ENCODE measurements at regions not wholly inside any gene's neighbourhood (a gene's known extent, or its start where the extent isn't known, plus 50 kb on each side); places are given as distances from the start of the nearest gene placed in this dataset.
A peak's percentile ranks its signal among the peaks of the same experiment; 100 is the strongest.

DNA sequence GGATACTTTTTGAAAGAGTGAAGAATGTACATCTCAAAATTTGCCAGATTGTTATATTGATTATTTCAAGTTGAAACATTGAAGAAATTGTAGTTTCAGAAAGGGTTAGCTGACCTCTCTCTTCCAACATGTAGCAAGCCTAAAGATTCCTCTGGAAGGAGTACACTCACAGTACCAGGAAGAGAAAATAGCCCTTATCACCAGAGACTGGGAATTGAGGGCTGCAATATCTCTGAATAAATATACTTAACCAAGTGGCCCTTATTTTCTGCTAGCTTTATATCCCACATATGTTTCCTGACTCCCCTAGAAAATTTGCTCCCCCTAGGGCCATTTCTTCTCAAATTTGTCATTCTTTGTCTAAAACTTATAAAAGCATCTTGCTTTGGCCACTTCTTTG, 332.2 kb downstream of the GASK1B start:
- no peak for DNase-seq

DNA sequence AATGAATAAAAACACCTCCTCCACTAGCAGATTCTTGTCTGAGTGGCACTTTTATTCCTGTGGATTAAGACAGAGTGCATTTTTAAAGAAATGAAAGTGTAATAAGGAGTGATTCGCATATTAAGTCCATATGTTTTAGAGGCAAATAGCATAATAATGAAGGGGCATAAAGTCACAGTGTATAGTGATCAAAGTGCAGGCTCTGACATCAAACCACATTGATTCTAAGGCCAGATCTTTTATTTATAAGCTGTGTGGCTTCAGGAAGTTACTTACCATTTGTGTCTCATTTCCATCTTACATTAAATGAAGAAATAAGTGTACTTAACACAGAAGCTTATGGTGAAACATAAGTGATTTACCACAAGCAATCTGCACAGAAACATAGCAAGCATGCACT, 332.8 kb downstream of the GASK1B start:
- DNase-seq = no peak

GRCh38 chr4:157838366-157838765, 334.5 kb downstream of the GASK1B start:
- DNase-seq = peak; percentile 71

DNA sequence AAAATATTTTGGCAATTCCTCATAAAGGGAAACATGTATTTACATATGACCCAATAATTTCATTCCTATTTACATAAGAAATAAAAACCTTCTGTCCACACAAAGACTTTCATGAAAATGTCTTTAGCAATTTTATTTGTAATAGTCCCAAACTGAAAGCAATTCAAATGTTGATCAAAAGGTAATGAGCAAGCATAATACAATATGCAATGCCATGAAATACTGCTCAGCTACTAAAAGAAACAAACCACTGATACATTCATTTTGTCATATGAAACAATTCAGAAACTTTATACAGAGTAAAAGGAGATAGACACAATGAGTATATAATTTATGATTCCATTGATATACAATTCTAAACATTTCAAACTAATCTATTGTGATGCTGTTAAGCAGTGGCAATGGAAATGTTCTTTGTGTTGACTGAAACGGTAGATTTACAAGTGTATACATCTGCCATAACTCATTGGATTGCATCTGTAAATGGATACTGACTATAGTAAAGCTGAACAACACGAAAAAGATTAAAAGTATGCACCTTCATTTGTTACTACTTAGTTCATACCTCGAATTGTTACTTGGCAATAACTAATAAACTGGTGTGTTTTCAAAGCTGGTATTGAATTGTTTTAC, 335.6 kb downstream of the GASK1B start:
- DNase-seq = no peak

DNA sequence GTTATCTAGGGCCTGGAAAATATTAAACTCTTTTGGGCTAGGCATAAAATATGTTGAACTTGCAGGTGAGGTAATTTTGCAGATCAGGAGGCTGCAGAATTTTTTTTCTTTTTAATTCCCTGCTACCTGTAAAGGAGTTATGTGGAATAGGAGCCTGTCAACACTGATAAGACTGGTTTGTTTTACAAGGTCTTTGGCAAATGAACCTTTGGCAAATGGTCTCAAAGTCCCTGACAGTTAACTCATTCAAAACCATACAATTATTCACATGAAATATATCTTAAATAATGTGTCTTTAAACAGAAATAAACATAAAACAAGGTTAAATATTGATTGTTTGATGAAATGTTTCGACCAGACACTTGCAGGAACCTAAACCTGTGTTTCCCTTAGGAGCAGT, 340.2 kb downstream of the GASK1B start:
- no peak for DNase-seq

DNA sequence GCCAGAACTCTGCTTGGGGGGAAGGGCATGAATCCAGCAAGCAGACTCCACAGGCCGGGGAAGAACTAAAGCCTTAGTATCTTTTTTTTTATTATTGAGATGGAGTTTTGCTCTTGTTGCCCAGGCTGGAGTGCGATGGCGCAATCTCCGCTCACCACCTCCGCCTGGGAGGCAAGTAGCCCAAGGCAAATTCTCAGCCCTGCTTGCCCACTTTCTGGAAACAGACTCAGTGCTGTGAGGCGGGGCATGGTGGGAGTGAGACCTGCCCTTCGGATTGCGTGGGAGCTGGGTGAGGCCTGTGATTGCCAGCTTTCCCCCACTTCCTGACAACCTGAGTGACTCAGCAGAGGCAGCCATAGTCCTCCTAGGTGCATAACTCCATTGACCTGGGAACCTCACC, 348.8 kb downstream of the GASK1B start:
- DNase-seq = peak; percentile 96

DNA sequence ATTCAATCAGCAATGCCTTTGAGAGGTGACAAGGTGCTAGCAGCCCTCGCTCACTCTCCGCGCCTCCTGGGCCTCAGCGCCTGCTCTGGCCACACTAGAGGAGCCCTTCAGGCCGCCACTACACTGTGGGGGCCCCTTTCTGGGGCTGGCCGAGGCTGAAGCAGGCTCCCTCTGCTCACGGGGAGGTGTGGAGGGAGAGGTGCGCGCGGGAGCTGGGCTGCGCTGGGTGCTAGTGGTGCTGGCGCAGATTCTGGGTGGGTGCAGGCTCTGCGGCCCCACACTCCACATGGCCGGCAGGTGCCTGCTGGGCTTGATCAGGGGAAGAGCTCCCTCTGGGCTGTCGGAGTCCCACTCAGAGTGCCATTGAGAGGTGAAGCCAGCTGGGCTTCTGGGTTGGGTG, 351.0 kb downstream of the GASK1B start:
- no peak for DNase-seq

- no peak for DNase-seq
Measured at GRCh38 chr4:157819693-157820464, 352.9 kb downstream of the GASK1B start.

GRCh38 chr4:157818946-157819692, 353.7 kb downstream of the GASK1B start:
- DNase-seq = no peak

DNA sequence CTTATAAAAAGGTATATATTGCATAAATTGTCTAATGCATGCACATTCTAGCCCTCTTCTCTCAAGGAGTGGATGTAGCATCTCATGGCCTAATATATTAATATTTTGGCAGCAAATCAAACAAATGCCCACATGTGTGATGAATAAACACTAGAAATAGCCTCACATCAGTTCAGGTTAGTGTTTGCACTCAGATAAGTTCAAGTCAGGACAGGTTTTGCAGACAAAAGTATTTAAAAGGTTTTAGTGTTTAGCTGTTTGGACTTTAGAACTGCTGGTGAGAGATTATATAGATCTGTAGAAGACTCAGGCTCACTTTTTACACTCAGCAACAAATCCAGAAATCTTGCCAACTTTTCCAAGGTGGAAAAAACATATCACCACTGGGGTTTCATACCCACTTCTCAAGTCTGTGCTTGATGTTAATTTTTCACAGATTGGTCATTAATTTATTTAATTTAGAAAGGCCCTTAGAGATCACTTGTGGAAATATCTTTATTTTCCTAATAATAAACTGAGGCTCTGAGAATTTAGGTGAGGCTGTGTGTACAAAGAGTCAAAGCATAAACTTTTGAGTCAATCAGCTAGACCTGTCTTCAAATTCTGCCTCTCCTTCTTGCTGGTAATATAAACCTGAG, 362.6 kb downstream of the GASK1B start:
- no peak for DNase-seq

DNA sequence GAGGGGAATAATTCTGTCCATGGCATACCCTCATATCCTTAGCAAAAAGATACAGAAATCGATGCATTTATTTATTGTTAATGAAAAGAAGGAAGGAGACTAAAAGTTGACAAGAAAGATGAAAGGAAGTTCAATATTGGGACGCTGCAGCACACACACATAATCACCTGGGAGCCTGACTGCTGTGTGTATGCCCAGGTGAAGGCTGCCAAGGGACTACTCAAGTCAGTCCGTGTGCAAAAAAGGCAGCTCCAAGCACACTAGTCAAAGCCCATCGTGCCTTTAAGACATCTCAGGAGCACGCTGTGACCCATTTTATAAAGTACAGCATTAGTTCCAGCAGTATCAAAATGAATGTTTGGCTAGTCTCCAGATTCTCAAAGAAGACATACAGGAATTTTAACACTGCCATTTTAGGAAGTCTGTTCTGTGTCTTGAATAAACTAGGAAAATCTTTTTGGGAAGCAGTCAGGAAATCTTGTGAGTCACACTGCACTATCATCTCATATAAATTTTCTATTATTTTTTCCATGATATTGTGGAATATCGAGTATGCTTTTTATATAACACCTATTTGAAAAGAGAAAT, 363.9 kb downstream of the GASK1B start:
- DNase-seq = no peak

GRCh38 chr4:157806184-157806583, 366.6 kb downstream of the GASK1B start:
- no peak for DNase-seq

- DNase-seq = no peak
Measured at GRCh38 chr4:157804986-157805385, 367.8 kb downstream of the GASK1B start.

- DNase-seq = peak; percentile 9
Measured at GRCh38 chr4:157803845-157804521, 368.8 kb downstream of the GASK1B start.

- DNase-seq = no peak
Measured at GRCh38 chr4:157803421-157803820, 369.4 kb downstream of the GASK1B start.

DNA sequence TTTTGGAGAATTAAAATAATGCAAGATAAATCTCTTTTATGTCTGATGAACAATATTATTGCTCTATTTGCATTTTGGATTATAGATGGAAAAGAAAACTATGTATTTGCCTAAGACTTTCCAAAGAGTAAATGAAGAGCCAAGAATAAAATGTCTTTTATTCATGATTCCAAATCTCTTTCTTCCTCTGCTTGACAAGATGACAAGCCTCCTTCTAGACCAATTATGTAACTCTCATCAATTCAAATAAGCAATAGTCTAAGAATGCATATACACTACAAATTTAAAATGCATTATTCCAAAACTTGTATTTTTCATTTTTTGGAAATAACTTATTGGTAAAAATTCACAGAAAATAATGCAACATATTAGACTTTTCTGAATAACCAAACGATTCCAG, 377.3 kb downstream of the GASK1B start:
- no peak for DNase-seq

DNA sequence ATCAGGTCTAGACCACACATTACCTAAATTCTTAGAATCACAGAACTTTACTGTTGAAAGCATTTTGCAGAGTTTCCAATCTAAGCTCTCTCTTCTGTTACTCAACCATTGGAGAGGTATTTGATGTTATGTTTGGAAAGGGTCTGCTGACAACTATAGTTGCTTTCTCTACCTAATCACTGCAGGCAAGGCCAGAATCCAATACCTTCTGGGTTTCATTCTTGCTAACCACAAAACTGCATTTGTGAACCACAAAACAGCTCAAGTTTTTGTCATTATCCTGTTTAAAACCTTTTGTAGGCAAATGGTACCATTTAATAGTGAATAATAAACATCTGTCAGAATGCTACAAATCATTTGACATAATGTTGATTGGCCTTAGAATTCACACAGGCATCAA, 380.1 kb downstream of the GASK1B start:
- no peak for DNase-seq

GRCh38 chr4:157791236-157791635, 381.6 kb downstream of the GASK1B start:
- DNase-seq = no peak

- DNase-seq = no peak
Measured at GRCh38 chr4:157787618-157788017, 385.2 kb downstream of the GASK1B start.

GRCh38 chr4:157781361-157781760, 391.5 kb downstream of the GASK1B start:
- DNase-seq = no peak

- DNase-seq = no peak
Measured at GRCh38 chr4:157779081-157779480, 393.7 kb downstream of the GASK1B start.

DNA sequence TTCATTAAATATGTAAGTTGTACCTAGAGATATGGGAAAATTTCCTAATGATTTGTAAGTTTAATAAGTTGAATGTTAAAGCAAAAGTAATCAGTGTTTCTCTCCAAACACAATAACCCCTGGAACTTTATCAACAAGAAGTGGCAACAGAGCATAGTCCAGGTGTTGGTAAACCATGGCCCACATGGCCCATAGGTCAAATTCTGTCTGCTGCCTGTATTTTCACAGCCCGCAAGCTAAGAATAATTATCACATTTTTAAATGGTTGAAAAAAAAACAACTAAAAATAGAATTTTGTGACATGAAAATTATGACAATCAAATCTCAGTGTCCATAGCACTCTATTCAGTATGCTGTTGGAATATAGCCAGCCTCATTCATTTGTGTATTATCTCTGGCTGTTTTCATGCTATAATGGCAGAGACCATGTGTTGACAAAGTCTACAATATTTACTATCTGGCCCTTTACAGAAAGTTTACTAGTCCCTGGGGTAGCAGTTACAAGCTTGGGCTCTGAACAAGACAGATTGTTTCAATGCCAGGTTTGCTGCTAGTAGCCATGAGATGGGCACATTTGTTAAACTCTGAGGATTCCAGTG, 395.8 kb downstream of the GASK1B start:
- no peak for DNase-seq

All from NCI-H226 (cell line).